GM21786 (cell line): ENCODE measurements at regions not wholly inside any gene's neighbourhood (a gene's known extent, or its start where the extent isn't known, plus 50 kb on each side); places are given as distances from the start of the nearest gene placed in this dataset.

Source experiments
- ATAC-seq: cut with Tn5 transposase; IDR thresholded peaks from one replicate; pipeline ENCODE4 v1.9.1; 2021; ENCODE audit not compliant: unreplicated experiment

DNA sequence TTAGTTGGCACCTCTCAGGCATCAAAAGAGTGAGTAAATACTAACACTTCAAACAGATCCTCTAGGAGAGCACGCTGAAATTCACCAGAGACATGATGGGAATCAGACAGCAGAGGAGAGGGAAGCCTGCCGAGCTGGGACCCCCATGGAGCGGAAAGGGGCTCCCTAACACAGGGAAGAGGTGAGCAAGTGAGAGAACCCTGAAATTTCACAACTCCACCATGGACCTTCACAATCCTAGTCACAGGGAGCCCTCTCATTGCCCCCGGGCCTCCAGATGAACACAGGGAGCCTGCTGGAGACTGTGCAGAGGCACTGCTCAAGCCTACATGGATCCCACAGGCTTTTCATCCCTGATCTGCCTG lies 59.2 kb upstream of the ANTXRL start:
- no peak for ATAC-seq

- peak; percentile 13 for ATAC-seq
Measured at GRCh38 chr10:46227936-46228562, 58.7 kb upstream of the ANTXRL start.

- ATAC-seq, result peak; percentile 81
Measured at GRCh38 chr10:46228563-46229071, 58.2 kb upstream of the ANTXRL start.

DNA sequence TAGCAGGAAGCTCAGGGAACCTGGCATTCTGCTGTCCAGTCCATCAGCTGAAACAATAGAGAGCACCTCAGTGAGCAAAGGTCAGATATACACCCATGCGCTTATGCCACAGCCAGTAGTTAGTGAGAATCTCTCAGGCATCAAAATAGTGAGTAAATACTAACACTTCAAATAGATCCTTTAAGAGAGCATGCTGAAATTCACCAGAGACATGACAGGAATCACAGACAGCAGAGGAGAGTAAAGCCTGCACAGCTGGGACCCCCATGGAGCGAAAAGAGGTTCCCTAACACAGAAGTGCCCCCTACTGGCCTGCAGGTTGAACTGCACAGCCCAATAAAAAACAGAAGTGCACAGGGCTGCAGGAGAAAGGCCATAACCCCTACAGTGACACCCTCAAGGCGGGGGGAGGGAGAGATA lies 57.6 kb upstream of the ANTXRL start:
- ATAC-seq, result no peak

DNA sequence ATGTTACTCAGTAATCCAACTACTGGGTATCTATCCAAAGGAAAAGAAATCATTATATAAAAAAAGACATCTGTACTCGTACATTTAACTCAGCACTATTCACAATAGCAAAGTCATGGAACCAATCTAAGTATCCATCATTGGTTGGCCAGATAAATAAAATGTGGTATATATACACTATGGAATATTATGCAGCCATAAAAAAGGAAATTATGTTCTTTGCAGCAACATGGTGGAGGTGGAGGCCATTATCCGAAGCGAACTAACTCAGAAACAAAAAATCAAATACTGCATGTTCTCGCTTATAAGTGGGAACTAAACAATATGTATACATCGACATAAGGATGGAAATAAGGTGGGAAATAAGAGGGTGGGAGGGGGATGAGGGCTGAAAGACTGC lies 56.2 kb upstream of the ANTXRL start:
- ATAC-seq, result no peak

DNA sequence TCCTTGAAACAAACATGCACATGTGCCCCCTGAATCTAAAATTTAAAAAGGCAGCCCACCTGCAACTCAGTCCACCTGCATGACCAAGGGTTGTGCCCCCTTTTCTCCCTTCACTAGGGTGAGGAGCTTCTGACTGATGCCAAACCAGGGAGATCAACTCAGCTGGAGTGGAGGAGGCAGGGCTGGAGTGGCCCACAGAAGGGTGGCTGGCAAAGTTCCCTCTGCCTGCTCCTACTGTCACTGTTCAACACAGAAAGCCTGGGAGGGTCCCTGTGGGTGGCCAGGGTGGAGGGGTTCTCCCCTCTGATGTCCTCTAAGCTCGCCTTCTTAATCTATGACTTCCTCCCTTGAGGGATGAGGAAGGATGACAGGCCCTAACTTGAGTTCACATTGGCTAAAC lies 55.7 kb upstream of the ANTXRL start:
- no peak for ATAC-seq

GRCh38 chr10:46232084-46232483 lies 54.7 kb upstream of the ANTXRL start:
- no peak for ATAC-seq

- no peak for ATAC-seq
Measured at GRCh38 chr10:46232666-46233065, 54.1 kb upstream of the ANTXRL start.

GRCh38 chr10:46233181-46233580 lies 53.6 kb upstream of the ANTXRL start:
- no peak for ATAC-seq

GRCh38 chr10:46234026-46234425 lies 52.8 kb upstream of the ANTXRL start:
- ATAC-seq, result no peak

- no peak for ATAC-seq
Measured at GRCh38 chr10:46234431-46235060, 52.3 kb upstream of the ANTXRL start.

DNA sequence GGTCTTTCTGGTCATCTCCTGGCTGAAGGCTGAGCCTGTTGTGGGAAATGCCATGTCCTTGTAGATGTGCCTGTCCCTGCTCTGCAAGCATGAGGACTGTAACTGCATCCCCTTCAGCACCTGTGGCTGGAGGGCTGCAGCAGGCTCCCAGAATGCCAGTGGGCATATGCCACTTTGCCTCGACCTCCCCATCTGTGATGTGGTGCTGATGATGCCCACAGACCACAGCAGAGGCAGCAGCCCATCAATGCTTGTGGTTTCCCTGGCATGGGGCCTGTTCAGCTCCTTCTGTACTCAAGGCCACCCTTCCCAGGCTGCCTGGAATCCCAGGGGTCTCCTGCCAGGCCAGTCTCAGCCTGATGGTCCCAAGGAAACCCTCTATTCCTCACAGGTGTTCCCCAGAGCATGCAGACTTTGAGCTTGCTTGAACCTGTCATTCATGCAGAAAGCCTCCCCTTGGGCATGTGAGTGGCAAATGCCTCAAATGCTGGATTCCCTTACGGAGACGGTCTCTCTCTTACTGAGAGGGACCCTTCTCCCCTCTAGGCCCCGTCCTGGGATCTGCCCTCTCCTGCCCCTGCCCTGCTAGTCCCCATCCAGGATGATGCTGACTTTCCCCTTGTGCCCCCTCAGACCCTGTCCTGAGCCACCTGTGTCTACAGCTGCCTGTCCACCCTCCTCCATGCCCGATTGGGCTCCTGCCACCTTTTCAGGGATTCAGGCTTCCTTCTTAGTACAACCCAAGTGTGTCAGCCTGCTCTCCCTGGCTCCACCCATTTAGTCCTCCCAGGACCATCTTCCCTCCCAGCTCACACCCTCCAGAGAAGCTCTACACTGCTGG lies 50.9 kb upstream of the ANTXRL start:
- no peak for ATAC-seq

DNA sequence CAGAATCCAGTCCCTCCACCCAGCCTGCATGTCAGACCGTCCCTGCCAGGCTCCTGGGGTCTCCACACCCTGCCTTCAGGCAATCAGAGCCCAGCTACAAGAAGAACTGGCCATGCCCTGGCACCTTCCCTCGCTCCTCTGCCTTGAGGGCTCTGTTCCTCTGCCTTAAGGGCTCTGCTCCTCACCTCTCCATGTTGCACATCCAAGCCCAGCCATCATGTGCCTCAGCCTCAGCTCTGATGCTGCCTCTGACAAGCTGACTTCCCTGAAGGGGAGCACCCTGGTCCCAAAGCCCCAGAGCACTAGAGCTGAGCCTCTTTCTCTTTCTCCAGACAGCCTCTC lies 50.3 kb upstream of the ANTXRL start:
- ATAC-seq, result no peak

GRCh38 chr10:46236941-46237681 lies 49.7 kb upstream of the ANTXRL start:
- ATAC-seq, result no peak
